Calu3 (cell line): ENCODE measurements at regions not wholly inside any gene's neighbourhood (a gene's known extent, or its start where the extent isn't known, plus 50 kb on each side); places are given as distances from the start of the nearest gene placed in this dataset.

Experiments
- BruUV-seq: library from RNA; stranded (reverse); fragments of 400-500 nt; replicated peaks from 2 replicates; lab custom pipeline; 2021; lab: Mats Ljungman, UMichigan
- CTCF ChIA-PET: fragments of 300-600 bp; sonication (Branson Sonifier 250); formaldehyde crosslinking; loops from one replicate; lab custom pipeline; 2022; ENCODE audit warnings: antibody characterized with exemption; lab: Charles Lee
- DNase-seq: peaks from one replicate; pipeline ENCODE4 v3.0.0; 2022
- H3K27ac Mint-ChIP-seq: one replicate; pipeline ENCODE4 v1.8.0; 2022; ENCODE audit warnings: mixed read lengths; ENCODE audit not compliant: unreplicated experiment
- H3K27me3 Mint-ChIP-seq: one replicate; pipeline ENCODE4 v1.8.0; 2022; ENCODE audit warnings: mixed read lengths; ENCODE audit not compliant: unreplicated experiment
- H3K36me3 Mint-ChIP-seq: one replicate; pipeline ENCODE4 v1.8.0; 2022; ENCODE audit warnings: mild to moderate bottlenecking, moderate library complexity, mixed read lengths; ENCODE audit not compliant: insufficient read depth, unreplicated experiment
- H3K4me1 Mint-ChIP-seq: one replicate; pipeline ENCODE4 v1.8.0; 2022; ENCODE audit warnings: mild to moderate bottlenecking, low read depth, mixed read lengths; ENCODE audit not compliant: unreplicated experiment
- H3K4me3 Mint-ChIP-seq: one replicate; pipeline ENCODE4 v1.8.0; 2022; ENCODE audit warnings: mild to moderate bottlenecking, low read depth, moderate library complexity, mixed read lengths; ENCODE audit not compliant: unreplicated experiment
- H3K9me3 Mint-ChIP-seq: one replicate; pipeline ENCODE4 v1.8.0; 2022; ENCODE audit warnings: low read depth, mixed read lengths; ENCODE audit not compliant: unreplicated experiment
- CTCF ChIP-seq: fragments of 200-600 bp; IDR thresholded peaks from one replicate; pipeline ENCODE4 v1.8.0; 2022; ENCODE audit warnings: antibody characterized with exemption; ENCODE audit not compliant: unreplicated experiment
- intact Hi-C: fragments of 100-400 bp; cut with micrococcal nuclease; formaldehyde crosslinking; loops from one replicate; pipeline ENCODE4 v1.10.0; 2022; ENCODE audit not compliant: unreplicated experiment

- Mint-ChIP-seq H3K27me3 (no peaks in the 10 kb centered on the region), H3K27ac (no peak overlapping the region), H3K4me1 (no peaks in the 10 kb centered on the region), H3K4me3 (no peak overlapping the region), H3K9me3 (peaks cover 12% of the 10 kb centered on the region), H3K36me3 (no peaks in the 10 kb centered on the region)
- no peak for TF ChIP-seq CTCF
- CTCF ChIA-PET, result no interaction called here
- intact Hi-C loops, result no loop called here
- no peak for DNase-seq
- no TSS peak for BruUV-seq
Measured at GRCh38 chr12:5375547-5376295, 56.2 kb upstream of the NTF3 start.

GRCh38 chr12:5376591-5377207 lies 55.2 kb upstream of the NTF3 start:
- CTCF ChIA-PET, result no interaction called here
- intact Hi-C loops, result no loop called here
- H3K27me3 Mint-ChIP-seq, result no peaks in the 10 kb centered on the region

GRCh38 chr12:5377997-5378592 lies 53.8 kb upstream of the NTF3 start:
- intact Hi-C loops, result no loop called here
- Mint-ChIP-seq H3K4me3 (no peak overlapping the region), H3K9me3 (peaks cover 7% of the 10 kb centered on the region), H3K36me3 (no peaks in the 10 kb centered on the region), H3K27ac (no peak overlapping the region), H3K4me1 (no peaks in the 10 kb centered on the region), H3K27me3 (no peaks in the 10 kb centered on the region)
- no peak for DNase-seq
- CTCF ChIA-PET, result no interaction called here
- TF ChIP-seq CTCF, result no peak
- BruUV-seq, result no TSS peak

More at GRCh38 chr12:5376591-5377207, 55.2 kb upstream of the NTF3 start:
- DNase-seq, result no peak
- BruUV-seq, result no TSS peak
- Mint-ChIP-seq H3K4me1 (no peaks in the 10 kb centered on the region), H3K4me3 (no peak overlapping the region), H3K9me3 (peaks cover 9% of the 10 kb centered on the region), H3K36me3 (no peaks in the 10 kb centered on the region), H3K27ac (no peak overlapping the region)
- TF ChIP-seq CTCF, result no peak

- no TSS peak for BruUV-seq
Measured at GRCh38 chr12:5379749-5380496, 52.0 kb upstream of the NTF3 start.

More at GRCh38 chr12:5379749-5380496, 52.0 kb upstream of the NTF3 start:
- no peak overlapping the region for H3K27ac Mint-ChIP-seq
- no peaks in the 10 kb centered on the region for H3K27me3 Mint-ChIP-seq
- no peak for TF ChIP-seq CTCF
- intact Hi-C loops, result no loop called here
- no peak overlapping the region for H3K4me3 Mint-ChIP-seq
- peaks cover 4% of the 10 kb centered on the region for H3K9me3 Mint-ChIP-seq
- no peaks in the 10 kb centered on the region for H3K4me1 Mint-ChIP-seq
- DNase-seq, result no peak
- H3K36me3 Mint-ChIP-seq, result no peaks in the 10 kb centered on the region
- CTCF ChIA-PET, result no interaction called here
